NCI-H446 treated with DMSO at 0.1 percent for 48 hours (cell line): ENCODE measurements at regions not wholly inside any gene's neighbourhood (a gene's known extent, or its start where the extent isn't known, plus 50 kb on each side); places are given as distances from the start of the nearest gene placed in this dataset.
A peak's percentile ranks its signal among the peaks of the same experiment; 100 is the strongest.
"Not testable (repeated sequence)": the region's sequence is repeated elsewhere in the genome, so short reads cannot be mapped to it uniquely, and the experiment has no call there.

Experiments used
- DNase-seq: peaks from one replicate; lab custom pipeline; 2025; lab: John Stamatoyannopoulos, UW

DNA sequence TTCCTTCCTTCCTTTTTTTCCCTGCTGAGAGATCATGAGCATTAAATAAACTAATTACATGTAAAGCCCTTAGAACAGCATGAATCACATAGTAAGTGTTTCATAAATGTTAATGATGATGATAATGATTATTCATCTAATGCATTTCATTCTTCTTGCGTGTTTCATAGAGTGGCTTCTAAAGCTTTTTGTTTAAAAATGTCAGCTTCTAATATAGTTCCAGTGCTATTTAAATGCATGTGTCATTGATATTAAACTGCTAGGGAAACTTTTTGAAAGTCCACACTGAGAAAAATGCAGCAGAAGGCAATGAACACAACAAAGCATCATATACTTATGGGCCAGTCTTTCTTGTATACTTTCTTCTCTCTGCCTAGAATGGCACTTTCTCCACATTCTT is 894.8 kb downstream of the REEP3 start:
- no peak for DNase-seq

DNA sequence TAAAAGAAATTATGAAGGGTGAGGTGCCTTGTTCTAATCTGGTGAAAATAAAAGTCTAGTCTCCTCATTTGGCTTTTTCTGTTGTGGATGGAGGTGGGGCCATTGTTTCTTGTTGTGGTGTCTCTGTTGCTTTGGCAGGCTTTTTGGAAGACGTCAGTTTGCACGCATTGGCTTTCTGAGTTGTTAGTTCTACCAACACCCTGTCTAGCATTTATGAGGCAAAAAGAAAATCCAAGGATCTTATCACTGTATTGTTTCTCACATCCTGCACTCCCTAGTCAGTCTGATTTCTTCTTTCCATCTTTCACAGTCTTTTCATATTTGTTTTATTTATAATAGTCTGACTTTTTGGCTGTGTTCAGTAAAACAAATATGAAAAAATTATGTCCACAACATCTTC is 898.3 kb downstream of the REEP3 start:
- DNase-seq: no peak

DNA sequence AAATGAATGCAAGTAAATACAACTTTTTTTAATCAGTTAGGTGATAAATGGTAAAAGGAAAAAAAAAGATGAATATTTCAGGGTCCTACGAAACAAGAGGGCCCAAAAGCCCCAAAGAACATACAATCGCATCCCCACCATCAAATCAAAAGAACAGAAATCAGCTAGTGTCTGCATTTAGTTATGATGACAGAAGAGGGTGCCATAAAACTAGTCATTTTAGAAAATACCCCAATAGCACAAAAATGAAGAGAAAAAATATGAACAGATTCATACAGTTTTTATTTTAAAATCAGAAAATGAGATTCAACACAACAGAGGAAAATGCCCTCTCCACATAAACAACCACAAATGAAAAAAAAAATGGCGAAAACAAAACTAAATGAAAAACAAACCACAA is 905.5 kb downstream of the REEP3 start:
- no peak for DNase-seq

DNA sequence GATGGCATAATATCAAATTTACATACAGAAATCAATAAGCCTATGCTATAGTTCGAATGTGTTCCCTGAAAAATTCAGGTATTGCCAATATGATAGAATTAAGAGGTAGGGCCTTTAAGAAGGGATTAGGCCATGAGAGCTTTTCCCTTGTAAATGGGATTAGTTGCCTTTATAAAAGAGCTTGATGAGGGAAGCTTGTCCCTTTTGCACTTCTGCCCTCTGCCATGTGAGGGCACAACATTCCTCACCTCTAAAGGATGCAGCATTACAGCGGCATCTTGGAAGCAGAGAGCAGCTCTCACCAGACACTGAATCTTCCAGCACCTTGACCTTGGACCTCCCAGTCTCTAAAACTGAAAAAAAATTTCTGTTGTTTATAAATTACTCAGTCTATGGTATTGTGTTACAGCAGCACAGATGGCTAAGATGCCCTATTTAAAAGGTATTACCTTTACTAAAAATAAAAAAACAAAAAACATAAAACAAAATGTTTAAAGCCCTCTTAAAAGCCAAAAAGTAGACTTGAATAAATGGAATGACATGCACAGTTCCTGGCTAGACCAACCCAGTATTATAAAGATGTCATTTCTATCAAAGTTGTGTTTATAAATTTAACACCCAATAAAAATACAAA is 909.6 kb downstream of the REEP3 start:
- no peak for DNase-seq

DNA sequence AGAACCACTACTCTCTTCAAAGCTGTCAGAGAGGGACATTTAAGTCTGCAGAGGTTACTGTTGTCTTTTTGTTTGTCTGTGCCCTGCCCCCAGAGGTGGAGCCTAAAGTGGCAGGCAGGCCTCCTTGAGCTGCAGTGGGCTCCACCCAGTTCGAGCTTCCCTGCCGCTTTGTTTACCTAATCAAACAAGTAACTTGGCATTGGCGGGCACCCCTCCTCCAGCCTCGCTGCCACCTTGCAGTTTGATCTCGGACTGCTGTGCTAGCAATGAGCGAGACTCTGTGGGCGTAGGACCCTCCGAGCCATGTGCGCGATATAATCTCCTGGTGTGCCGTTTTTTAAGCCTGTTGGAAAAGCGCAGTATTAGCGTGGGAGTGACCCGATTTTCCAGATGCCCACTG is 920.7 kb downstream of the REEP3 start:
- DNase-seq: not testable (repeated sequence)

DNA sequence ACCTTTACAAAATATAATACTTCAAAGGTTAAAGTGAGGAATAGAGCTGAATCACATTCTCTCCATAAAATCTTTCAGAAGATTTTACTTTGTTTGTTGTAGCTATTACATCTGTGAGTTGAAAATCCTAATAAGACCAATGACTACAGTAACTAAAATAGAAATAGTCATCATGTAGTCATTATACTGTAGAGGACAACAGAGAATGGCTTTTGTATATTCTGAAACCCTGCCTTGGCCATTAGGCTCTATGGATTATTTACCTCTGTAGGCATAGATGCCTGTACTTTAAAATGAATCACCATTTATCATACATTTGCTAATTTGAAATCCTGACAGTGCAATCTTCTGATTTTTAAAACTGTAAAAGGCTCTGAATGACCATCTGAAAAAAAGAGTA is 923.0 kb downstream of the REEP3 start:
- DNase-seq: no peak

DNA sequence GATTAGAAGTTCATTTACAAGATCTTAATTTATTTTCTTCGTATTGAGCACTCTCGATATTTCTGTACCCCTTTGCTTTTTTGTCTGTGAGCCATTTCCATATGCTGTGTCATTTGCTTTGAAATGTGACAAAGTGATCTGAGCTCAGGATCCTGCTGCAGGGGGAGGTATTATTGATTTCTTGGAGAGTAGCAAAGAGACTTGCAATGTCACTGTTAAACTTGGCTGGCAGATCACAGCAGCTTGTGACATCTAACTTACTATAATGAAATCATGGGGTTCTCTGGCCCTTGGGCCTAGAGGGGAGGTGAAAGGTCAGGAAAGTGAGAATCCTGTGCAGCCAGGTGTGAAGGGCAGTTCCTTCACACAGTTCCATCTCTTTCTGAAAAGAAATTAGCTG is 923.4 kb downstream of the REEP3 start:
- DNase-seq: no peak

DNA sequence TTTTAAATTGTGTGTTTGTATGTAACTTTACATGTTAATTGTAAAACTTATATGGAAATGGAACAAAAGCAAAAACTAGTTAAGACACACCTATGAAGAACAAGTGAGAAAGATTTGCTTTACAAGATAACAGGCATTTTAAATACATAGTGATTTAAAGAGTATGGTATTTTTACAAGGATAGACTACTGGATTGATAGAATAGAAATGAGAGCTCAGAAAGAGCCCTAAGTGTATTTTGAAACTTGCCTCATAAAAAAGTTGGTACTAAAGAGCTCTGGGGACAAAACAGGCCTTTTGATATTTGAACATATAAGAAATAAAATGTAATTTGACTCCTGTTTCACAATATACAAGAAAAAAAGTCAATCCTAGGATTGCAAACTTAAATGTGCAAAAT is 928.4 kb downstream of the REEP3 start:
- no peak for DNase-seq

DNA sequence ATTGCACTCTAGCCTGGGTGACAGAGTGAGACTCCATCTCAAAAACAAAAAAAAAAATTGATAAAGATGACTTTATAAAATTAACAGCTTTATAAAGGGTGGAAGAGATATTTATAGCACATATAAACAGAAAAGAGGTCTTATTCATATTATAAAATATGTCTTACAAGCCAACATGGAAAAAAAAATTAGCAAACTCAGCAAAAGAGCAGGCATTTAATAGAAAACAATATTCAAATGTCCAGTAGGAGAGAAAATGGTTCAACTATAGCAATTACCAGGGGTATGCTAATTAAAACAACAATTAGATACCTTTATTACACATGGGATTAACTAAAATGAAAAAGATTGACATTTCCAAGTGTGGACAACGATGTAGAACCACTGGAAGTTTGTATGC is 929.1 kb downstream of the REEP3 start:
- DNase-seq: no peak

DNA sequence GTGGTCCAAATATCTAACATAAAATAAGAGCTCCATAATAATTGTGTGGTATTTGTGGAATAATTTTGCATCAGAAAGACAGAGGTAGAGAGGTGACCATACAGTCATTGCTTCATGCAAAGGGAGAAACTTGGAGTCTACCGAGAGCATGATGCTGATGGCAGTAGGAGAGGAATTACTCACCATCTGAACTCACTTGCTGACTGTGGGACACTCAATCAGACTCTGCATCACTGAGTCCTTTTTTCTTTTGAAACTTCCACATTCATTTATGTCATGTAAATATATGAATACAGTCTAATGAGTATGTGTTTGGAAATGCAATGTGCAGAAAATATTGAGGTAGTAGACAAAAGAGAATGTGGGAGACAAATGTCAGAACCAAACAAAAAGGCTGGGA is 933.8 kb downstream of the REEP3 start:
- DNase-seq: no peak

DNA sequence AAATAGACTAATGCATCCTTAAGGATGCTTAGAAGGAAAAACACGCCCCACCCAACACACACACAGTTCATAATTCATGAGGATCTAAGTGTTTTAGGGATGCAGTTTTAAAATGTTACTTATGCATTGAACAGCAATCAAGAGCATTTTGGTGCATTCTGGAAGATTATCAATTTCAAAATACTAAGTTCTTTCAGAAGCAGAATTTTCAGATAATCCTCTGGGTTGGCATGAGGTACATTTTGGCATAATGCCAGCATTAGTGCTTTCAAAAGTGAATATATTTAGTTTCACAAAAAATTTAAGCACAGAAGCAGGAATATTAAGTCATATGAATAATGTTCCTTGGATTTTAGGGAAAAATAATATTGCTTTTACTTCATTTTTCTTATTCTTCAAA is 937.1 kb downstream of the REEP3 start:
- DNase-seq: peak; percentile 15

DNA sequence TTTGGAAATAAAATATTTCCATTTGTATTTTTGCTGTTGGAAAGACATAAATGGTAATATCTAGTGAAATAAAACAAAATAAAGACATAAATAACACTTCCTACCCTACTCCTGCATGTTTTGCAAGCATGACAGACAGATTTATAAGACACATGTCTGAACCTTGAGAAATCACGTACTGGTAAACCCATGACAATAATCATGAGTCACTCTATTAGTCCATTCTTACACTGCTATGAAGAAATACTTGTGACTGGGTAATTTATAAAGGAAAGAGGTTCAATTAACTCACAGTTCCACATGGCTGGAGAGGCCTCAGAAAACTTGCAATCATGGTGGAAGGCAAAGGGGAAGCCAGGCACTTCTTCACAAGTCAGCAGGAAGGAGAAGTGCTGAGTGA is 942.2 kb downstream of the REEP3 start:
- DNase-seq: no peak

DNA sequence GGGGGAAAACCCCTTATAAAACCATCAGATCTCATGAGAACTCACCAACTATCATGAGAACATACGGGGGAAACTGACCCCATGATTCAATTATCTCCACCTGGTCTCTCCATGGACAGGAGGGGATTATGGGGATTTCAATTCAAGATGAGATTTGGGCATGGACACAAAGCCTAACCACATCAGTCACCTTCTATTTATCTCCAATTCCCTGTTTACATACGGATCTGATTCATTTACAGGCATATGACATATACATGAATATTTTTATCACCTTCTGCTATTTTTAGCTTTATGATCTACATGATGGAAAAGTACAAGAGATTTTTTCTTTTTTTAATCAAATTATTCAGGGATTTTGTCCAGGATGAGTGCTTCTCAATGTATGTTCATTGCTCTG is 944.5 kb downstream of the REEP3 start:
- no peak for DNase-seq

DNA sequence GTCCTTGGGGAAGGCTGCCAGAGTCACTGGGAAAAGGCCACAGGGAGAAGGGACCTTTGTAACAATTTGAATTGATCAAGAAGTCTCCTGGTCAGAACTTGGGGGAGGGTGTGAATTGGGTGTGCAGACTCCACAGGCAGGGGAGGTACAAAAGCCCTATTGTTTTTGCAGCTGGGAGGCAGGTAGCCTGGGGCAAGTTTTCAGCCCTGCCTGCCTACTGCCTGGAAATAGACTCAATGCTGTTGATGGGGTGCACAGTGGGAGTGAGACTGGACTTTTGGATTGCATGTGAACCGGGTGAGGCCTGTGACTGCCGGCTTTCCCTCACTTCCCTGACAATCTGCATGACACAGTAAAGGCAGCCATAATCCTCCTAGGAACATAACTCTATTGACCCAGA is 947.0 kb downstream of the REEP3 start:
- no peak for DNase-seq

DNA sequence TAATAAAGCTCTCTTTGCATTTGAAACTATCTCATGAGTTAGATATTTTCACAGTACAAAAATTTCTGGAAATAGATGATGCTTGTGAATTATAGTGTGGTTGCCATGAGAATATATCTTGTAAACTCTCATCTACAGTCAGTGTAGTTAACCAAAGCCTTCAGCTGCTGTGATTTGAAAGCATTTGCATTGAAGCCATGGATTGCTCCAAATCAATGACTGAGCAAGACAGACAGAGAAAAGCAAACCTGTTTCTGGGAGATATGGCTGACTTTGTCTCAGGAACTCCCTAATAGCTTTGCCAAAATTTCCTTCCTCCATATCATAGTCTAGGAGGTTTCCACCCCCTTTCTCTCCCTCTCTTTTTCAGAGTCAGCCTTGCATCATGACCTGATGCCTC is 955.3 kb downstream of the REEP3 start:
- DNase-seq: no peak

DNA sequence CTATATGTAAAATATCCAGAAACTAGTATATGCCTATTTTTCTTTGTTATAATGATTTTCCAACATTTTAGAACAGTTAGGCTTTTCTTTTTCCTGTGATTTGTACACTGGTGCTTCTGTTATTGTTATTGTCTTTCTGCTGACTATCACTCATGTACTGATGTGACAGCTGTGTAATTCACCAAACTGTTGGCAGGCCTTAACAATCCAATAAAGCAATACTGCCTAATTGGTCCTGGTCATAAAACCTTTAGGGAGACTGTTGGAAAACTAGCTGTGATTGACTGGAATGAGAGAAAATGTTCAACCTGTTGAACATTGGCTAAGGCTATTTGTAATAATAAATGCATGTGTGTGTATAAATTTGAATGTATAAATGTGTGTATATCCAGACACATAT is 956.6 kb downstream of the REEP3 start:
- no peak for DNase-seq

DNA sequence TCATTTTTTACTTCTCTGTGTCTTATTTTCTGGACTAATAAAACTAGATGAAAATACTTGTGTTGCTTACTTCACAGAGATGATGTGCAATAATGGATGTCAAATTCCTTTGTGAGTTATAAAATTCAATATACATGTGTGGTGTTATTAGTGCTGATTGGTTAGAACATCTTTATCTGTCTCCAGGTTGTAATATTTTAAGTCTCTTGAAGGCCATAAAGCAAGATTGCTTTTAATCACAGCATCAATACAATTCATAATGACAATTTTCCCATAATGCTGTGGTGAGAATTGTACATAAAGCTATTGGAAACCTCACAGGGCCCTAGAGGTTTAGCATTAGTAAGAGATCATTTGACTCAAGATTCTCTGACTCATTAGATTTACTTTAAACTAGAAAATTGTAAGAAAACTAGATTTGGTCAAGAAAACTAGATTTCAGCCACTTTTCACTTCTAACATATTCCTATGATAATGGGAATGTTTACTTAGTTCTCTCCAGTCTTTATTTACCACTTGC is 963.7 kb downstream of the REEP3 start:
- DNase-seq: no peak

DNA sequence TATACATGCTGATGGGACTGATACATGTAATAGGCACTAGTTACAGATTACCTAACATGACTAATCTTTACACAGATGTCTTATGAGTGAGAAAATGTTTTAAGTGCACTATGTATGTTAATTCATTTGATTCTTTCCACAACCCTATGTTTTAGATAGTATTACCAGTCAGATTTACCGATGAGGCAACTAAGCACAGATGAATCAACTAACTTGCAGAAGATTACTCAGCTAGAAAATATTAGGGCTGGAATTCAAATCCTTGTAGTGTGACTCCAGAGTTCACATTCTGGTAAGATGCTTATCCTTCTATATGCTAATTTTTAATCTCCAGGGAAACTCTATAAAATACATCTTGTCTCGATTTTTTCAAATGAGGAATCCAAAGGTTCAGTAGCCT is 964.9 kb downstream of the REEP3 start:
- no peak for DNase-seq

DNA sequence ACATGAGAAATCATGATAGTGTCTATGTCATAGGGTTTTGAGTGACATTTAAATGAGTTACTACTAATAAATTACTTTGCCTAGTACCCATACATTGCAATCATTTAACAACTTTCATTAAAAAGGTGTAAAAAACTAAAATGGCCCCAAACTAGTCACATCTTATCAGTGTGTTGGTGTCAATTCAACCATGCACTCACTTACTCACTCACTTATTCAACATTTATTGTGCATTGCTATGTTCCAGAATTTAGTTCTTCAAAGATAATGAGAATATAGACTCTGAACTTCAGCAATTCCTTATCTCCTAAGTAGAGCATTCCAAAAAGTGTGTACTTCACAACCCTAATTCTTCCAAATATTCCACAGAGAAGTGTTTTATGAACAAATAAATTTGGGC is 965.7 kb downstream of the REEP3 start:
- no peak for DNase-seq

DNA sequence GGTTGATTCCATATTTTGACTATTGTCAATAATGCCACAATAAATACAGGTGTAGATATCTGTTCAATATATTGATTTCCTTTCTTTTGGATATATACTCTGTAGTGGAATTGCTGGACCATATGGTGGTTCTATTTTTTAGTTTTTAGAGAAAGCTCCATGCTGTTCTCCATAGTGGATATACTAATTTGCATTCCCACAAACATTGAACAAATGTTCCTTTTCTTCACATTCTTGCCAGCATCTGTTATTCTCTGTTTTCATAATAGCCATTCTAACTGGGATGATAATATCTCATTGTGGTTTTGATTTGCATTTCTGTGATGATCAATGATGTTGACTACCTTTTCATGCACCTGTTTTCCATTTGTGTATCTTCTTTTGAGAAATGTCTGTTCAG is 973.7 kb downstream of the REEP3 start:
- no peak for DNase-seq

DNA sequence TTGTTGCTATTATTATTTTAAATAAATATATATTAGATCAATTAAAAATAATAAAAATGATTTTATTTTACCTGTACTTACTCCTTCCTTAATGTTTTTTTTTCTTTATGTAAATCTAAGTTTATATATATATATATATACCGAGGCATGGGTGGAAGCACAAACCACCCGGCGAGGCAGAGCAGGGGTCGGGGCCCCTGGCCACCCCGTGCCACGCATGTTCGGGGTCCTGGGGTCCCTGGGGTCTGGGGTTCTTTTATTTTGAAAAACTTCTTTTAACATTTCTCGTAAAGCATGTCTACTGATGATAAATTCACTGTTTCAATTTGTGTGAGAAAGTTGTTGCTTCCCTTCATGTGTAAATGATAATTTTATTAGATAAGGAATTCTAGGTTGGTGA is 976.1 kb downstream of the REEP3 start:
- no peak for DNase-seq

DNA sequence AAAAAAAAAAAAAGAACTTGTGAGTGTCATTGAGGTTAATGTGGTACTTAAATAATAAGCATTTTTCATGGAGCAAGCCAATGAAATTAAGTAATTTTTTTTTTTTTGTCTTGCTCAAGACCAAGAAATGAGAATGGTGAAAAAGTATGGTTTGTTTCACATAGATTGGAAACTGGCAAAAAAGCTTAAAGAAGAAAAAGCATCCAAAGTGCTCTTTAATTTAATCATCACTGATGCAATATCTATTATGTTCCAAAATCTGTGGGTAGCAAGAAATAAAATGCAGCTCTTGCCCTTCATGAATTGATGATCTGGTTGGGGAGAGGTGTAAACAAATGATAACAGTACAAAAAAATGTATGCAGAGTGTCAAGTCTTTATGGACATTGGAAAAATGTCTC is 980.6 kb downstream of the REEP3 start:
- no peak for DNase-seq

DNA sequence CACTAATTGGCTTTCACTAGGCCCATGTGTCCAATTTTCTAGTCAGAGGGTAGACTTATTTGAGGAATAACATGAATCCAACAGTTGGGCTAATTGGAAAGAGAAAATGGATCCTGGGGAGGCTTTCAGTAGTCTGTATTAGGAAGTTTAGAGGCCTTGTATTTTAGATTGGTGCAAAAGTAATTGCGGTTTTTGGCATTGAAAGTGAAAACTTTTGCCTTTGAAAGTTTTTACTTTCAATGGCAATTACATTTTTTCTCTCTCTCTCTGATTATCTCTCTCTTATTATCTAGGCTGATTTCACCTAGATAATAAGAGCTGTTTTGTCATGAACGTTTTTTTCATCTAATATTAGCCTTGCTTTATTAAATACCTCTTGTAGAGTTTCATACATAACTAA is 981.7 kb downstream of the REEP3 start:
- DNase-seq: no peak

DNA sequence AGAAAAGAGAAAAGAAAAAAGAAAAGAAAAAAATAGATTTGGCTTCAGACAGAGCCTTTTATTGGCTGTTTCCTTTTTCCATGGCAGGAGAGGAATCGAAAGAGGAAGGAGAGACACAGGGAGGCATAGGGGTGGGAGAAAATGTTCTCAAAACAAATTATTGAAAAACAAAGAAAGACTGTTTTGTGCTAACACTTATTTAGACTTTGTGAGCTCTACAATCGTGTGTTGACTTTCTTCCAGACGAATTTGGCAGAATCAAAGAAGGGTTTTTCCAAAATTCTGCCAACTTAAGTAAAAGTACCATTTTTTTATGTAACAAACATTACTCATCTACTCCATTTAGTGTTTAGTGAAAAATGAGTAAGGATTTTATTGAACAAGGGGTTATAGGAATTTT is 982.2 kb downstream of the REEP3 start:
- peak; percentile 16 for DNase-seq

DNA sequence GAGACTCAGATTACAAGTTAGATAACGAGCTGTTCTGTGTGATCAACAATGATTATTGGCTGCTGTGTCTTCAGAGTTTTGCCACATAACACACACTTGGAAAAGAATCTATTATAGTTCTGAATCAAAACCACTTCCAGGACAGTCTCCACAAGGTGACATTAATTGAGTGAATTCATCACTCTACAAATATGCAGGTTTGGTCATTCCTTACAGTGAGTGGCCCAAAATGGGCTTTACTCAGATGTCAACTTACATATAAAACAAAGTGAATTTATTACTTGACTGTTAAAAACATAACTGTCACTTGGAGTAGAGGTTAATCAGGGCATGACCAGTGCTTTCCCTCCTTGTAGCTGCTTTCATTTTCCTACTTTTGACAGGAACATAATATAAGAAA is 984.3 kb downstream of the REEP3 start:
- no peak for DNase-seq
